ENCODE measurements at regions not wholly inside any gene's neighbourhood (a gene's known extent, or its start where the extent isn't known, plus 50 kb on each side); places are given as distances from the start of the nearest gene placed in this dataset.
A peak's percentile ranks its signal among the peaks of the same experiment; 100 is the strongest.

DNA sequence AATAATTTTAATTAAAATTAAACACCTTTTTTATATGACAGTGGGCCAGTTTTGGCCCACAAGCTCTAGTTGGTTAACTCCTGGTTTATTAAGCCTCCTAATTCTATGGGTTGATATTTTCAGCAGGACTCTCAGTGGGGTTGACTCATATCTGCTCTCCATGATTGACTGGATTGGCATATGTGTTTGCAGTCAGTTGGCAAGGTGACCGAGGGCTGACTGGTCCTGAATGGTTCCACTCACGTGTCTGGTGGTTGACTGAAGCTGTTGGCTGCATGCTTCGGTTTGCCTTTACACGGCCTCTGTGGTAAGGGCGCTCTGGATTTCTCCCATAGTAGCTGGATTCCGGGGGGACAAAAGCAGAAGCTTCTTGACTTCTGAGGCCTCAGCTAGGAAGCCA, 65.3 kb upstream of the ZNF280D start:
- DNase-seq (ENCODE audit: low spot score) (no peak), ATAC-seq (ENCODE audit: insufficient number of reproducible peaks, low FRiP score, low read depth) (no peak)
- Histone ChIP-seq H3K27ac (no peak overlapping the region), H3K27me3 (replicated peaks; ENCODE audit: insufficient read depth) (no peaks in the 10 kb centered on the region), H3K4me3 (no peak overlapping the region), H3K4me1 (ENCODE audit: control insufficient read depth in 1 of 2, low read depth in 2 of 2) (peaks cover 9 to 18% of the 10 kb centered on the region in 2 donors), H3K9me3 (no peaks in the 10 kb centered on the region), H3K36me3 (no peaks in the 10 kb centered on the region)
- TF ChIP-seq, protein P1, sequence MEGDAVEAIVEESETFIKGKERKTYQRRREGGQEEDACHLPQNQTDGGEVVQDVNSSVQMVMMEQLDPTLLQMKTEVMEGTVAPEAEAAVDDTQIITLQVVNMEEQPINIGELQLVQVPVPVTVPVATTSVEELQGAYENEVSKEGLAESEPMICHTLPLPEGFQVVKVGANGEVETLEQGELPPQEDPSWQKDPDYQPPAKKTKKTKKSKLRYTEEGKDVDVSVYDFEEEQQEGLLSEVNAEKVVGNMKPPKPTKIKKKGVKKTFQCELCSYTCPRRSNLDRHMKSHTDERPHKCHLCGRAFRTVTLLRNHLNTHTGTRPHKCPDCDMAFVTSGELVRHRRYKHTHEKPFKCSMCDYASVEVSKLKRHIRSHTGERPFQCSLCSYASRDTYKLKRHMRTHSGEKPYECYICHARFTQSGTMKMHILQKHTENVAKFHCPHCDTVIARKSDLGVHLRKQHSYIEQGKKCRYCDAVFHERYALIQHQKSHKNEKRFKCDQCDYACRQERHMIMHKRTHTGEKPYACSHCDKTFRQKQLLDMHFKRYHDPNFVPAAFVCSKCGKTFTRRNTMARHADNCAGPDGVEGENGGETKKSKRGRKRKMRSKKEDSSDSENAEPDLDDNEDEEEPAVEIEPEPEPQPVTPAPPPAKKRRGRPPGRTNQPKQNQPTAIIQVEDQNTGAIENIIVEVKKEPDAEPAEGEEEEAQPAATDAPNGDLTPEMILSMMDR (IDR thresholded peaks at IDR 0.05), result no peak

DNA sequence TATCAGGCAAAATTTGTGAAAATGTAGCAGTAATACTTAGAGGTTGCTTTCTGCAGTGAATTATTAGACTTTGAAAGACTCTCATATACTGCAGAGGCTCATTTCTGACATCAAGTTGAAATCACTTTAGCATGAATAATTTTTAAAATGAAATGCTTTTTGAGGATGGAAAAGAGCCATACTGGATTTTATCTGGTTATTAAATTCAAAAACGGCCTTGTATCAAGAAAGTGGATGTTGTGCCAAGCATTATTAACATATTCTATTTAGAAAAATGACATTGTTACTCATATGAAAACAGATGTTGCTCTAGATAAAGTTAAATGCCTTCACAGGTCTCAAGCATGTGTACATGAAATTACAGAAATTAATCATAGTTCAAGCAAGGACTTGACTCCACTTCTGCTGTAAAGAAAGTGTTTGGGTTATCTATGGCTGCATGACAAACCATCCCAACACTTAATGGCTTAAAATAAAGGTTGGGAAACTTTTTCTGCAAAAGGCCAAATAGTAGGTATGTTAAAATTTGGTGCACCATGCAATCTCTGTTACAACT, 64.5 kb upstream of the ZNF280D start:
- Histone ChIP-seq H3K27me3 (replicated peaks; ENCODE audit: insufficient read depth) (no peaks in the 10 kb centered on the region), H3K4me3 (no peak overlapping the region), H3K27ac (no peak overlapping the region), H3K36me3 (no peaks in the 10 kb centered on the region), H3K9me3 (peaks cover 5% of the 10 kb centered on the region), H3K4me1 (ENCODE audit: control insufficient read depth in 1 of 2, low read depth in 2 of 2) (peaks cover 9 to 18% of the 10 kb centered on the region in 2 donors)
- DNase-seq (ENCODE audit: low spot score) (no peak), ATAC-seq (ENCODE audit: insufficient number of reproducible peaks, low FRiP score, low read depth) (no peak)
- TF ChIP-seq, protein P1 (IDR thresholded peaks at IDR 0.05), result no peak

DNA sequence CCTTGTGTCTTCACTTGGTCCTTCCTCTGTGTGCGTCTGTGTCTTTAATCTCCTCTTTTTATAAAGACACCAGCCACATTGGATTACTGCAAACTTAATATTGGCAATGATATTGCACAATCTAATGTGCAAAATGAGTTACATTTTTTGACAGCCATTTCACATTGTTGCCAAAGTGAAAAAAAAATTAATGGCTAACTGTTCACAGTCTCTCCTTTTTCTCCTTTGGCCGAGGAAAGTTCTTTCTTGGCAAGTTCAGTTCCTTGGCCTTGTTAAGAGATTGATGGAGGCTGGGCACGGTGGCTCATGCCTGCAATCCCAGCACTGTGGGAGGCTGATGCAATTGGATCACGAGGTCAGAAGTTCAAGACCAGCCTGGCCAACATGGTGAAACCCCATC, 62.2 kb upstream of the ZNF280D start:
- H3K36me3 ChIP-seq, result no peaks in the 10 kb centered on the region
- DNase-seq (ENCODE audit: low spot score) (no peak), ATAC-seq (ENCODE audit: insufficient number of reproducible peaks, low FRiP score, low read depth) (no peak)
- no peak overlapping the region for H3K4me3 ChIP-seq
- peaks cover 9 to 18% of the 10 kb centered on the region in 2 donors for H3K4me1 ChIP-seq (ENCODE audit: control insufficient read depth in 1 of 2, low read depth in 2 of 2)
- TF ChIP-seq, protein P1 (IDR thresholded peaks at IDR 0.05), result no peak
- no peaks in the 10 kb centered on the region for H3K27me3 ChIP-seq (replicated peaks; ENCODE audit: insufficient read depth)
- H3K27ac ChIP-seq, result peak overlapping the region in 1 of 2 donors; percentile 23
- peaks cover 7% of the 10 kb centered on the region for H3K9me3 ChIP-seq

DNA sequence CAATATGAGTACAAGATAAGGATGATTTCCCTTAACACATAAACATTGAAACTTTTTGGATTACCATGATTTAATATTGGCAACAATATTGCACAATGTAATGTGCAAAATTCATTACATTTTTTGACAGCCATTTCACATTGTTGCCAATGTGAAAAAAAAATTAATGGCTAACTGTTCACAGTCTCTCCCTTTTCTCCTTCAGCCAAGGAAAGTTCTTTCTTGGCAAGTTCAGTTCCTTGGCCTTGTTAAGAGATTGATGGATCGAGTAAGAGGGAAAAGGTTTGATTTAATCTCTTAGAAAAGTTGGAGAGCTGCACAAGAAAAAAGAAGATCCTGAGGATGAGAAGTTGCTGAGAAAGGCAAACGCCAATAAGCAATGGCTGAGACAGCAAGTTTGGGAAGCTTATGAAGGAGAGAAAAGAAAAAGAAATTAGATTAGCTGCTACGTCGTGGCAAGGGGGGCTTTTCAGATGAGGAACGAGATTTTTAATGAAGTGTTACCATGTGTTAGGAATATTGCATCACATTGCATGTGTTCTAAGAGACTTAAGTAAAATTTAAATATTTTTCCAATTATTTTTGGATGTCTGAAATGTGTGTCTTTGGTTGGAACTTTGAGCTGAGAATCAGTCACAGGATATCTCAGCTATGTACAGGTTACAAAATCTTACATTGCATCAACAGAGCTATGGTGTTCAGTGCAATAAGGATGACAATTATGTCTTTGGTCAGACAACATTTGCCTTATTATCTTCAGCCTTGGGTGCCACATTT, 61.4 kb upstream of the ZNF280D start:
- H3K27ac ChIP-seq, result peak overlapping the region; percentile 54 to 55
- peaks cover 9 to 18% of the 10 kb centered on the region in 2 donors for H3K4me1 ChIP-seq (ENCODE audit: control insufficient read depth in 1 of 2, low read depth in 2 of 2)
- TF ChIP-seq, protein P1 (IDR thresholded peaks at IDR 0.05), result no peak
- no peaks in the 10 kb centered on the region for H3K27me3 ChIP-seq (replicated peaks; ENCODE audit: insufficient read depth)
- H3K36me3 ChIP-seq, result no peaks in the 10 kb centered on the region
- DNase-seq (ENCODE audit: low spot score) (no peak), ATAC-seq (ENCODE audit: insufficient number of reproducible peaks, low FRiP score, low read depth) (no peak)
- H3K4me3 ChIP-seq, result peak overlapping the region; percentile 10
- peaks cover 7% of the 10 kb centered on the region for H3K9me3 ChIP-seq

DNA sequence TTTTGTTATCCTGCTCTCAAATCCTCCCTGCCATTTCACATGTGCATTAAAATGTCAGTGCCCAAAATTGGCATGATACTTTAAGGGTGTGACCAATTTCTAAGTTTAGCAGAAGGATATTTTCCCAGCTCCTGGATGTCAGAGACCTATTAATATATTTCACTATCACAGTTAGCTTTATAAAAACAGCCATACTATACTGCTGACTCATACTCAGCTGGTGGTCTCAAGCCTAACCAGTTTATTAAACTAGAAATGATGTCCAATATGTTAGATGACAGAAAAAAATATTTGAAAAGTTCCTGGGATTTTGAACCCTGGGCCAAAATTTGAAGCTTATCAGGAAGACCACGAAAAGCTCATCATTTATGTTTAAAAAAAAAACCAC, 60.9 kb upstream of the ZNF280D start:
- DNase-seq (ENCODE audit: low spot score) (no peak), ATAC-seq (ENCODE audit: insufficient number of reproducible peaks, low FRiP score, low read depth) (no peak)
- Histone ChIP-seq H3K4me1 (ENCODE audit: control insufficient read depth in 1 of 2, low read depth in 2 of 2) (peaks cover 9 to 18% of the 10 kb centered on the region in 2 donors), H3K27ac (peak overlapping the region in 1 of 2 donors; percentile 54), H3K9me3 (peaks cover 7% of the 10 kb centered on the region), H3K36me3 (no peaks in the 10 kb centered on the region), H3K27me3 (replicated peaks; ENCODE audit: insufficient read depth) (no peaks in the 10 kb centered on the region), H3K4me3 (peak overlapping the region; percentile 10)
- TF ChIP-seq, protein P1 (IDR thresholded peaks at IDR 0.05), result no peak

All from thoracic aorta (tissue), 2 donors.